22Rv1 (cell line): ENCODE measurements at regions not wholly inside any gene's neighbourhood (a gene's known extent, or its start where the extent isn't known, plus 50 kb on each side); places are given as distances from the start of the nearest gene placed in this dataset.

ENCODE experiments used
- ZFX ChIP-seq: fragments of 450-650 bp; IDR thresholded peaks from 2 replicates; pipeline ENCODE4 v1.6.1; 2017; ENCODE audit warnings: antibody characterized with exemption, borderline replicate concordance
- TF ChIP-seq, protein P1 (sequence below): fragments of 450-650 bp; IDR thresholded peaks from 2 replicates; pipeline ENCODE4 v1.5.1; 2017; ENCODE audit warnings: mild to moderate bottlenecking

GRCh38 chr3:70870576-70870975, 558.1 kb upstream of the MDFIC2 start:
- TF ChIP-seq, protein P1, sequence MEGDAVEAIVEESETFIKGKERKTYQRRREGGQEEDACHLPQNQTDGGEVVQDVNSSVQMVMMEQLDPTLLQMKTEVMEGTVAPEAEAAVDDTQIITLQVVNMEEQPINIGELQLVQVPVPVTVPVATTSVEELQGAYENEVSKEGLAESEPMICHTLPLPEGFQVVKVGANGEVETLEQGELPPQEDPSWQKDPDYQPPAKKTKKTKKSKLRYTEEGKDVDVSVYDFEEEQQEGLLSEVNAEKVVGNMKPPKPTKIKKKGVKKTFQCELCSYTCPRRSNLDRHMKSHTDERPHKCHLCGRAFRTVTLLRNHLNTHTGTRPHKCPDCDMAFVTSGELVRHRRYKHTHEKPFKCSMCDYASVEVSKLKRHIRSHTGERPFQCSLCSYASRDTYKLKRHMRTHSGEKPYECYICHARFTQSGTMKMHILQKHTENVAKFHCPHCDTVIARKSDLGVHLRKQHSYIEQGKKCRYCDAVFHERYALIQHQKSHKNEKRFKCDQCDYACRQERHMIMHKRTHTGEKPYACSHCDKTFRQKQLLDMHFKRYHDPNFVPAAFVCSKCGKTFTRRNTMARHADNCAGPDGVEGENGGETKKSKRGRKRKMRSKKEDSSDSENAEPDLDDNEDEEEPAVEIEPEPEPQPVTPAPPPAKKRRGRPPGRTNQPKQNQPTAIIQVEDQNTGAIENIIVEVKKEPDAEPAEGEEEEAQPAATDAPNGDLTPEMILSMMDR = no peak
- no peak for TF ChIP-seq ZFX
